Stomach (tissue), 4 donors: ENCODE measurements at regions not wholly inside any gene's neighbourhood (a gene's known extent, or its start where the extent isn't known, plus 50 kb on each side); places are given as distances from the start of the nearest gene placed in this dataset.

ENCODE experiments used
- CTCF ChIP-seq, 7 experiments: fragments of 450-650 bp in 4 of 7; fragments of 200-600 bp in 3 of 7; sonication (generic) in 3 of 7; IDR thresholded peaks; one replicate each; pipeline ENCODE4 v1.5.1; 2016 to 2019; ENCODE audit warnings: antibody characterized with exemption in 7 of 7, control low read depth in 2 of 7, mild to moderate bottlenecking in 1 of 7
- POLR2A ChIP-seq, 4 donors: fragments of 450-650 bp; IDR thresholded peaks; one replicate each; pipeline ENCODE4 v1.6.1; 2016; ENCODE audit warnings: antibody characterized with exemption in 4 of 4, control low read depth in 2 of 4, mild to moderate bottlenecking in 1 of 4, moderate library complexity in 1 of 4

GRCh38 chr21:25456672-25457071 lies 150.6 kb downstream of the MRPL39 start:
- TF ChIP-seq POLR2A (IDR thresholded peaks at IDR 0.05) (no peak), CTCF (IDR thresholded peaks at IDR 0.05) (no peak)
